ENCODE measurements at regions not wholly inside any gene's neighbourhood (a gene's known extent, or its start where the extent isn't known, plus 50 kb on each side); places are given as distances from the start of the nearest gene placed in this dataset.

GRCh38 chr4:181564625-181565024 is 678.6 kb upstream of the TENM3 start:
- TF ChIP-seq CTCF (conservative IDR thresholded peaks at IDR 0.05) = no peak
- TF ChIP-seq ZFX (IDR thresholded peaks at IDR 0.05) = no peak

Data from C4-2B (cell line).